OCI-LY7 (cell line): ENCODE measurements at regions not wholly inside any gene's neighbourhood (a gene's known extent, or its start where the extent isn't known, plus 50 kb on each side); places are given as distances from the start of the nearest gene placed in this dataset.

Source experiments
- EZH2phosphoT487 ChIP-seq: fragments of 200-600 bp; sonication (generic); IDR thresholded peaks from 2 replicates; pipeline ENCODE4 v1.6.1; 2018; ENCODE audit warnings: low read depth, borderline replicate concordance, mild to moderate bottlenecking, mixed run types, antibody characterized with exemption, low read length, moderate library complexity, mixed read lengths
- TF ChIP-seq, protein P1 (sequence below): fragments of 200-600 bp; sonication (generic); conservative IDR thresholded peaks from 2 replicates; pipeline ENCODE4 v1.5.1; 2014; ENCODE audit warnings: mild to moderate bottlenecking, antibody characterized with exemption, low read length, moderate library complexity, mixed read lengths

GRCh38 chr2:105156166-105156565 lies 85.4 kb upstream of the GPR45 start:
- TF ChIP-seq, protein P1, sequence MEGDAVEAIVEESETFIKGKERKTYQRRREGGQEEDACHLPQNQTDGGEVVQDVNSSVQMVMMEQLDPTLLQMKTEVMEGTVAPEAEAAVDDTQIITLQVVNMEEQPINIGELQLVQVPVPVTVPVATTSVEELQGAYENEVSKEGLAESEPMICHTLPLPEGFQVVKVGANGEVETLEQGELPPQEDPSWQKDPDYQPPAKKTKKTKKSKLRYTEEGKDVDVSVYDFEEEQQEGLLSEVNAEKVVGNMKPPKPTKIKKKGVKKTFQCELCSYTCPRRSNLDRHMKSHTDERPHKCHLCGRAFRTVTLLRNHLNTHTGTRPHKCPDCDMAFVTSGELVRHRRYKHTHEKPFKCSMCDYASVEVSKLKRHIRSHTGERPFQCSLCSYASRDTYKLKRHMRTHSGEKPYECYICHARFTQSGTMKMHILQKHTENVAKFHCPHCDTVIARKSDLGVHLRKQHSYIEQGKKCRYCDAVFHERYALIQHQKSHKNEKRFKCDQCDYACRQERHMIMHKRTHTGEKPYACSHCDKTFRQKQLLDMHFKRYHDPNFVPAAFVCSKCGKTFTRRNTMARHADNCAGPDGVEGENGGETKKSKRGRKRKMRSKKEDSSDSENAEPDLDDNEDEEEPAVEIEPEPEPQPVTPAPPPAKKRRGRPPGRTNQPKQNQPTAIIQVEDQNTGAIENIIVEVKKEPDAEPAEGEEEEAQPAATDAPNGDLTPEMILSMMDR, result no peak
- TF ChIP-seq EZH2phosphoT487, result no peak
